ENCODE measurements at regions not wholly inside any gene's neighbourhood (a gene's known extent, or its start where the extent isn't known, plus 50 kb on each side); places are given as distances from the start of the nearest gene placed in this dataset.

GRCh38 chr7:110177463-110177862 lies 913.5 kb upstream of the LRRN3 start:
- no peak overlapping the region for H3K27ac ChIP-seq
- TF ChIP-seq CTCF (IDR thresholded peaks at IDR 0.05), result no peak
- no peaks in the 10 kb centered on the region for H3K4me1 ChIP-seq
- no peak overlapping the region for H3K4me3 ChIP-seq
- intact Hi-C loops (cut with DNase I), result no loop called here
- no peak for DNase-seq (ENCODE audit: low spot score in 2 of 2)
- H3K36me3 ChIP-seq, result no peaks in the 10 kb centered on the region
- no peaks in the 10 kb centered on the region for H3K9me3 ChIP-seq
- H3K27me3 ChIP-seq, result no peaks in the 10 kb centered on the region

DNA sequence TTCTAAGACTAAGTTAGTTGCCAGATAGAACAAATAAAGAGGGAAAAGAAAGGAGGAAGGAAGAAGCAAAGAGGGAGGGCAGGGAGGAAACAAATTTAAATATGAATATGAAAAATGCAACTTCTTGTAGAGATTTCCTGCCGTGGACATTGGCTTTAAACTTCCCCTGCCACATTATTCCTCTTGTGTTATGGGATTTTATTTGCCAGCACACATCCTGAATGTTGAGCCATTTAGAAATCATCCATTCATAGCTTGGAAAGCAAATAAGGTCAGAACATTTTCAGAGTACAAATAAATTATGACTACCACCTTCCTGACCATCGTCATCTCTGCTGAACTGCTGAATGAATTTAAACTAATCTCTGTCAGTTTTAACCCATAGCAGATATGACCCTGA lies 911.9 kb upstream of the LRRN3 start:
- TF ChIP-seq CTCF (IDR thresholded peaks at IDR 0.05), result no peak
- H3K9me3 ChIP-seq, result no peaks in the 10 kb centered on the region
- intact Hi-C loops (cut with DNase I), result no loop called here
- no peaks in the 10 kb centered on the region for H3K4me1 ChIP-seq
- no peaks in the 10 kb centered on the region for H3K27me3 ChIP-seq
- no peaks in the 10 kb centered on the region for H3K36me3 ChIP-seq
- no peak for DNase-seq (ENCODE audit: low spot score in 2 of 2)
- no peak overlapping the region for H3K4me3 ChIP-seq
- no peak overlapping the region for H3K27ac ChIP-seq

DNA sequence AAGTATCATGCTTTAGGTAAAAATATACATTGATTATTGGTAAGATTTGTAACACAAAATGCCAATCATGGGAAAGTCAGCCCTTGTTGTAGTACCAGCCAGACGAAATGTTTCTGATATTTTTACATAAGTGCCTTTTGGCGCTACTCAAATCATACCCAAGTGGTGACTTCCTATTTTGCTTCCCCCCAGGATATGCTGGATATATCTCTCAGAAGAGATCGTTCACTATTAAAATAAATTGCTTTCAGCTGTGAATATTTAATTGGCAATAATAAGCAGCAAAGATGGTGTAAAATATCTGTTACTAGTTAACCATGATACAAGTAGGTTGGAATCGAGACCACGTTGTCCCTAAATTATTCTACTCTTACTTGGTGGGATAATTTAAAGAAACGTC lies 909.2 kb upstream of the LRRN3 start:
- Histone ChIP-seq H3K27me3 (no peaks in the 10 kb centered on the region), H3K27ac (no peak overlapping the region), H3K9me3 (no peaks in the 10 kb centered on the region), H3K36me3 (no peaks in the 10 kb centered on the region), H3K4me1 (no peaks in the 10 kb centered on the region), H3K4me3 (no peak overlapping the region)
- TF ChIP-seq CTCF (IDR thresholded peaks at IDR 0.05), result no peak
- intact Hi-C loops (cut with DNase I), result no loop called here
- DNase-seq (ENCODE audit: low spot score in 2 of 2), result no peak

DNA sequence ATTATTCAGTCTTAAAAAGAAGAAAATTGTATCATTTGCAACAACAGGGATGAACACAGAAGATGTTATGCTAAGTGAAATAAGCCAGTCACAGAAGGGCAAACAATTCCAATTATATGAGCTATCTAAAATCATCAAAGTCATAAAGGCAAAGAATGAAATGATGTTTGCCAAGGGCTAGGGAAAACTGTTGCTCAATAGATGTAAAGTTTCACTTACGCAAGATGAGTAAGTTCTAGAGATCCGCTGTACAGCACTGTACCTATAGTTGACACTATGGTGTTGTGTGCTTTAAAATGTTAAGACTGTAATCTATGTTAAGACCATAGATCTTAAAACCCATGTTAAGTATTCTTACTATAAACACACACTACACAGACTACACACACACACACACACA lies 904.6 kb upstream of the LRRN3 start:
- no peak for TF ChIP-seq CTCF (IDR thresholded peaks at IDR 0.05)
- Histone ChIP-seq H3K9me3 (no peaks in the 10 kb centered on the region), H3K4me1 (no peaks in the 10 kb centered on the region)

DNA sequence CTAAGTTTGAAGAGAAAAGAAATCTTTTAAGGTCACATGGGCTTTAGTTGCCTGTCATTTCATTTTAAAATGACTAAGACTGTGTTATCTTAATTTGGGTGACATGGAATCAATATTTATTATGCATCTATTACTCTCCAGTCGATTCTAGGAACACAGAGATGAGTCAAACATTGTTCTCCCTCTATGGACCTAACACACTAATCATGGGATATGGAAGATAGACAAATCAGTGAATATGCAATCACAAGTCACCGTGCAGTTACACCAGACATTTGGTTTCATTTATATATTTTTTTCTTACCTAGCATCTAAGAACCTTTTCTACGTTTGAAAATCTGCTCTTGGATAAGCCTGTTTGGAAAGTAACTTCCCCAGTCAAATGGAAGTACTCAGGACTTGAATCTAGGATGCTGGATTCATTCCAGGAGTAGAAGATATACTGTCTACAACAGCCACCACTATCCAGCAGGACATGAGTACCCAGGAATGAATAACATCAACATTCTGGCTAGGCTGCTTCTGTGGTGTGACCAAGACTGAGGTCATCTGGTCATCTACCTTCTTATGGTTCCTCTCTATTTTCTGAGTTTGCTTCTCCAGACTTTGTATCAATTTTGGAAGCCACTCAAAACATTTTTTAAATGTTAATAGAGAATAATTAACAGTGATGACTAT lies 902.9 kb upstream of the LRRN3 start:
- Histone ChIP-seq H3K4me3 (no peak overlapping the region), H3K9me3 (no peaks in the 10 kb centered on the region), H3K36me3 (no peaks in the 10 kb centered on the region), H3K27me3 (no peaks in the 10 kb centered on the region), H3K4me1 (no peaks in the 10 kb centered on the region), H3K27ac (no peak overlapping the region)
- TF ChIP-seq CTCF (IDR thresholded peaks at IDR 0.05), result no peak
- no peak for DNase-seq (ENCODE audit: low spot score in 2 of 2)
- intact Hi-C loops (cut with DNase I), result no loop called here

More for the DNA sequence above, 904.6 kb upstream of the LRRN3 start:
- intact Hi-C loops (cut with DNase I), result no loop called here
- H3K27ac ChIP-seq, result no peak overlapping the region
- H3K4me3 ChIP-seq, result no peak overlapping the region
- no peaks in the 10 kb centered on the region for H3K27me3 ChIP-seq
- H3K36me3 ChIP-seq, result no peaks in the 10 kb centered on the region
- no peak for DNase-seq (ENCODE audit: low spot score in 2 of 2)

DNA sequence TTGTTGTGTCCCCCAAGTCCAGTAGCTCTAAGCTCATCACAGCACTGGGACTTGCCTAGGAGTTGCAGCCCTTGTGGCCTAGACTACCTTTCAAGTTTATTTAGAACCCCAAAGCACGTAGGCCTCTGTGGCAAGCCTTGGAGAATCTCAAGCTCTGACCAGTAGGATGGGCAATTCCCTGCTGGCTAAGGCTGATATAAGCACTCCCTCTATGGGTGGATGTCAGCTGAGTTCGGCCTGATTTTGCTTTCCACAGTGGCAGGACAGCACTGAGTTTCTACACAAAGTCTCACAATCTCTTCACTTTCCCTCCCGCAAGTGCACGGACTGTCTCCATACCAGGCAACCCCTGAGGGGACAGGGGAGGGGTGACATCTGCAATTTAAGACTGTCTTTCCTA lies 886.4 kb upstream of the LRRN3 start:
- intact Hi-C loops (cut with DNase I), result no loop called here
- H3K27me3 ChIP-seq, result no peaks in the 10 kb centered on the region
- no peak overlapping the region for H3K4me3 ChIP-seq
- no peaks in the 10 kb centered on the region for H3K4me1 ChIP-seq
- no peaks in the 10 kb centered on the region for H3K36me3 ChIP-seq
- TF ChIP-seq CTCF (IDR thresholded peaks at IDR 0.05), result no peak
- H3K9me3 ChIP-seq, result no peaks in the 10 kb centered on the region
- no peak for DNase-seq (ENCODE audit: low spot score in 2 of 2)
- no peak overlapping the region for H3K27ac ChIP-seq

Measured in ascending aorta (tissue), 2 donors.